PC-9 (cell line): ENCODE measurements at regions not wholly inside any gene's neighbourhood (a gene's known extent, or its start where the extent isn't known, plus 50 kb on each side); places are given as distances from the start of the nearest gene placed in this dataset.

Source experiments
- BruUV-seq: library from RNA; stranded (reverse); fragments of 400-500 nt; replicated peaks from 2 replicates; lab custom pipeline; 2021; lab: Mats Ljungman, UMichigan
- CTCF ChIA-PET: fragments of 300-600 bp; sonication (Branson Sonifier 250); formaldehyde crosslinking; loops from one replicate; lab custom pipeline; 2022; ENCODE audit warnings: antibody characterized with exemption; lab: Charles Lee
- POLR2A ChIA-PET: fragments of 300-600 bp; sonication (Branson Sonifier 250); formaldehyde crosslinking; loops from one replicate; lab custom pipeline; 2022; ENCODE audit warnings: antibody characterized with exemption; ENCODE audit not compliant: unreplicated experiment; lab: Charles Lee
- DNase-seq, 2 experiments: peaks; one replicate each; pipeline versions ENCODE4 v3.0.0 to v3.0.0-alpha.2; 2015 to 2022; ENCODE audit warnings: mixed read lengths in 1 of 2
- H2AFZ ChIP-seq: fragments of 200-600 bp; sonication (generic); 2 replicates; pipeline ENCODE4 v1.8.1; 2017; ENCODE audit warnings: antibody characterized with exemption
- H3F3A ChIP-seq: fragments of 200-600 bp; sonication (generic); 2 replicates; pipeline ENCODE4 v1.8.1; 2017; ENCODE audit warnings: antibody characterized with exemption, mild to moderate bottlenecking, low read depth; ENCODE audit not compliant: insufficient read depth
- H3K27ac ChIP-seq: fragments of 200-600 bp; sonication (generic); 2 replicates; pipeline ENCODE4 v1.6.1; 2016; ENCODE audit warnings: mixed run types
- H3K27me3 ChIP-seq: fragments of 200-600 bp; sonication (generic); 2 replicates; pipeline ENCODE4 v1.6.1; 2016; ENCODE audit warnings: low read depth, mixed run types; ENCODE audit not compliant: insufficient read depth
- H3K36me3 ChIP-seq: fragments of 200-600 bp; sonication (generic); 2 replicates; pipeline ENCODE4 v1.6.1; 2016; ENCODE audit warnings: low read depth, mixed run types
- H3K4me1 ChIP-seq: fragments of 200-600 bp; sonication (generic); replicated peaks from 2 replicates; pipeline ENCODE4 v1.6.1; 2016; ENCODE audit warnings: mixed run types; ENCODE audit not compliant: insufficient read depth
- H3K4me2 ChIP-seq: fragments of 200-600 bp; sonication (generic); 2 replicates; pipeline ENCODE4 v1.6.1; 2017; ENCODE audit warnings: mixed run types
- H3K4me3 ChIP-seq: fragments of 200-600 bp; sonication (generic); 2 replicates; pipeline ENCODE4 v1.6.1; 2016; ENCODE audit warnings: mixed run types
- H3K79me2 ChIP-seq: fragments of 200-600 bp; sonication (generic); 2 replicates; pipeline ENCODE4 v1.6.1; 2017; ENCODE audit warnings: low read depth, mixed run types
- H3K9me2 ChIP-seq: fragments of 200-600 bp; sonication (generic); 2 replicates; pipeline ENCODE4 v1.8.1; 2017; ENCODE audit warnings: mild to moderate bottlenecking; ENCODE audit not compliant: insufficient read depth
- H3K9me3 ChIP-seq: fragments of 200-600 bp; sonication (generic); 2 replicates; pipeline ENCODE4 v1.8.1; 2016; ENCODE audit warnings: low read depth; ENCODE audit not compliant: insufficient read depth
- H4K20me1 ChIP-seq: fragments of 200-600 bp; sonication (generic); 2 replicates; pipeline ENCODE4 v1.8.1; 2017; ENCODE audit not compliant: insufficient read depth
- CTCF ChIP-seq: fragments of 200-600 bp; sonication (generic); conservative IDR thresholded peaks from 2 replicates; pipeline ENCODE4 v1.6.1; 2017; ENCODE audit warnings: mixed run types, antibody characterized with exemption, mild to moderate bottlenecking, moderate library complexity
- EZH2 ChIP-seq: fragments of 200-600 bp; sonication (generic); IDR thresholded peaks from 2 replicates; pipeline ENCODE4 v1.8.0; 2017; ENCODE audit warnings: antibody characterized with exemption, low read depth
- intact Hi-C: fragments of 100-400 bp; cut with micrococcal nuclease; formaldehyde crosslinking; loops from one replicate; pipeline ENCODE4 v1.10.0; 2022; ENCODE audit not compliant: unreplicated experiment

DNA sequence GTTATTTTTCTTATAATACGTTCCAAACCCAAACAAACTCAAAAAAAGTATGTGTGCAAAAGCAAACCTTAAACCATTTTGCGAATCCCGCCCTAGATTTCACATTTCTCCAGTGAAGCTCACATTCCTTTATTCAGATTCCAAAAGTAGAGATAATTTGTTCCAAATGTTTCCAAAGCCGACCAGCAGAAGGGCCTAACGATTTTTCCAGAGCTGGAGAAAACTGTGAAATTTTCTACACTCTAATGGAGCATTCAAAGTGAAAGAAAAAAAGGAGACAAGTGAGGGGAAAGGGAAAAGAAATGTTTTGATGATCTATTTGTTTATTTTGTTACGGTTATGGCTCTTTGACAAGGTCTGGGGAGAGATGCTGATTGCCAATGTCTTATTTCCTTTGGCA, 286.5 kb upstream of the SLC14A2 start:
- Histone ChIP-seq H2AFZ (no peak overlapping the region), H4K20me1 (no peaks in the 10 kb centered on the region), H3K9me2 (no peaks in the 10 kb centered on the region), H3K4me1 (peaks cover 27% of the 10 kb centered on the region), H3K4me3 (no peak overlapping the region), H3K4me2 (no peak overlapping the region), H3K27ac (no peak overlapping the region), H3K36me3 (no peaks in the 10 kb centered on the region), H3K79me2 (no peaks in the 10 kb centered on the region), H3K9me3 (no peaks in the 10 kb centered on the region), H3K27me3 (no peaks in the 10 kb centered on the region), H3F3A (no peaks in the 10 kb centered on the region; the same call in 1 of the 2 replicates)
- intact Hi-C loops = no loop called here
- ChIA-PET CTCF (no interaction called here), POLR2A (no interaction called here)
- no peak for DNase-seq
- no TSS peak for BruUV-seq
- TF ChIP-seq CTCF (no peak), EZH2 (no peak)

DNA sequence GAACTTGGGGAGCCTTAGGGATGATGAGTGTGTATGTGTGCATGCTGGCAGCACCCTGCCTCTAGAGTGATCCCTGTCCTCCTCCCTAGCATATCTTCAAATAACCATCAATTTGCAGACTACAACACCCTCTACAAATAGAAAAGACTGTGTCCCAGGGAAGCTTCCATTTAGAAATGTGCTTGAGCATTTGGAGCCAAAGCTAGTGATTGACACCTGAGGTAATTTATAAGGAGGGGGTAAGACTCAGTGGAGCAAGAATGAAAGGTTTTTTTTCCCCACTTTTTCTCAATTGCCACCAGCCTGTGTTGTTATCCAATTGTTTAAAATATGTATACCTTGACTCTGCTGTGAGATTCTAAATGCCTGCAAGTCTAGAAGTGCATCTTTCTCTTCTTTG, 286.0 kb upstream of the SLC14A2 start:
- Histone ChIP-seq H3K27me3 (no peaks in the 10 kb centered on the region), H3K4me1 (peaks cover 22% of the 10 kb centered on the region), H2AFZ (no peak overlapping the region), H3K79me2 (no peaks in the 10 kb centered on the region), H3K9me2 (no peaks in the 10 kb centered on the region), H3K27ac (no peak overlapping the region), H3K4me2 (no peak overlapping the region), H3F3A (no peaks in the 10 kb centered on the region; the same call in 1 of the 2 replicates), H4K20me1 (no peaks in the 10 kb centered on the region), H3K9me3 (no peaks in the 10 kb centered on the region), H3K36me3 (no peaks in the 10 kb centered on the region), H3K4me3 (no peak overlapping the region)
- TF ChIP-seq CTCF = no peak
- TF ChIP-seq EZH2 = no peak
- intact Hi-C loops = no loop called here
- DNase-seq = no peak
- no TSS peak for BruUV-seq
- ChIA-PET CTCF (no interaction called here), POLR2A (no interaction called here)

- no TSS peak for BruUV-seq
- intact Hi-C loops = no loop called here
- no peak overlapping the region for H3K27ac ChIP-seq
- H3K4me2 ChIP-seq = no peak overlapping the region
- H3K36me3 ChIP-seq = no peaks in the 10 kb centered on the region
- no peaks in the 10 kb centered on the region for H3K27me3 ChIP-seq
- H4K20me1 ChIP-seq = no peaks in the 10 kb centered on the region
- ChIA-PET POLR2A (no interaction called here), CTCF (no interaction called here)
- H3K79me2 ChIP-seq = no peaks in the 10 kb centered on the region
- H3K4me3 ChIP-seq = no peak overlapping the region
- H2AFZ ChIP-seq = no peak overlapping the region
- peaks cover 3% of the 10 kb centered on the region; the same call in 1 of the 2 replicates for H3F3A ChIP-seq
- no peaks in the 10 kb centered on the region for H3K9me3 ChIP-seq
- TF ChIP-seq CTCF (no peak), EZH2 (no peak)
- H3K9me2 ChIP-seq = no peaks in the 10 kb centered on the region
- peaks cover 21% of the 10 kb centered on the region for H3K4me1 ChIP-seq
- no peak for DNase-seq
These were observed 285.1 kb upstream of the SLC14A2 start for GRCh38 chr18:45330170-45330594.
